ENCODE measurements at regions not wholly inside any gene's neighbourhood (a gene's known extent, or its start where the extent isn't known, plus 50 kb on each side); places are given as distances from the start of the nearest gene placed in this dataset.
A peak's percentile ranks its signal among the peaks of the same experiment; 100 is the strongest.

GRCh38 chr13:44169018-44169911 is 204.4 kb upstream of the SERP2 start:
- no peak for DNase-seq (ENCODE audit: low read depth in 4 of 4, low spot score in 3 of 4)

DNA sequence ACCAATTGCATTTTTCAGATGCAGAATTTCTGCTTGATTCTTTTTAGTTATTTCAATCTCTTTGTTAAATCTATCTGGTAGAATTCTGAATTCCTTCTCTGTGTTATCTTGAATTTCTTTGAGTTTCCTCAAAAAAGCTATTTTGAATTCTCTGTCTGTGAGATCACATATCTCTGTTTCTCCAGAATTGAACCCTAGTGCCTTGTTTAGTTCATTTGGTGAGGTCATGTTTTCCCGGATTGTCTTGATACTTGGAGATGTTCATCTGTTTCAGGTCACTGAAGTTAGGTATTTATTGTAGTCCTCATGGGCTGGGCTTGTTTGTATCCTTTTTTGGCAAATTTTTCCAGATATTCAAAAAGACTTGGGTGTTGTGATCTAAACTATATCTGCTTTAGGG is 202.9 kb upstream of the SERP2 start:
- no peak for DNase-seq (ENCODE audit: low read depth in 4 of 4, low spot score in 3 of 4)

DNA sequence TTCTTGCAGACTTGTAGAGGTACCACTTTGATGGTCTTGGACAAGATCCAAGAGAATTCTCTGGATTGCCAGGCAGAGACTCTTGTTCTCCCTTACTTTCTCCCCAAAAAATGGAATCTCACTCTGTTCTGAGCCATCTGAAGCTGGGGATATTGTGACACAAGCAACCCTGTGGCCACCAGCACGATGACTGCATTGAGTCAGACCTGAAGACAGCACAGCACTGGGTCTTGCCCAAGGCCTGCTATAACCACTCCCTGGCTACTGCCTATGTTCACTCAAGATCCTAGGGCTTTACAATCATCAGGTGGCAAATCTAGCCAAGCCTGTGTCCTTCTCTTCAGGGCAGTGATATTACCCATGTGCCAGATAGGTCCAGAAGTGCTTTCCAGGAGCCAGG is 202.5 kb upstream of the SERP2 start:
- DNase-seq (ENCODE audit: low read depth in 4 of 4, low spot score in 3 of 4): no peak

- DNase-seq (ENCODE audit: low read depth in 4 of 4, low spot score in 3 of 4): no peak
Observed at GRCh38 chr13:44171861-44172260, 201.8 kb upstream of the SERP2 start.

GRCh38 chr13:44172281-44172810 is 201.3 kb upstream of the SERP2 start:
- DNase-seq (ENCODE audit: low read depth in 4 of 4, low spot score in 3 of 4): no peak

GRCh38 chr13:44174769-44175425 is 198.7 kb upstream of the SERP2 start:
- no peak for DNase-seq (ENCODE audit: low read depth in 4 of 4, low spot score in 3 of 4)

DNA sequence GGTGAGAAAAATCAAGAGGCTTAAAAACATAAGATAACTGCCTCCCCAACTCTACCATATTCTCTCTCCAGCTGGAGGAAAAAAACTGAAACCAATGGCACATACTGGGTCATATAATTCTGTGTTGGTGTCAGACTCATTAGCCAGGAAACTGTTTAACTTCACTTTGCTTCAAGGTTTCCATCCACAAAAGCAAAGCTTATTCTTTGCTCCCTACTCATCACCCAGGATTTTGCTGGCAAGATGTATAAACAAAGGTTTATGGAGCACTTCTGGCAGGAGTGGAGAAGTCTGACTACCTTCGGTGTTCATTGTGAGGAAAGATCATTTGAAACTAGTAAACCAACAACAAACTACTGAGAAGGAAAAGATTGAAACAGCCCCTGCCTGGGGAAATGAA is 197.5 kb upstream of the SERP2 start:
- DNase-seq (ENCODE audit: low read depth in 4 of 4, low spot score in 3 of 4): no peak

GRCh38 chr13:44180876-44181536 is 192.6 kb upstream of the SERP2 start:
- no peak for DNase-seq (ENCODE audit: low read depth in 4 of 4, low spot score in 3 of 4)

DNA sequence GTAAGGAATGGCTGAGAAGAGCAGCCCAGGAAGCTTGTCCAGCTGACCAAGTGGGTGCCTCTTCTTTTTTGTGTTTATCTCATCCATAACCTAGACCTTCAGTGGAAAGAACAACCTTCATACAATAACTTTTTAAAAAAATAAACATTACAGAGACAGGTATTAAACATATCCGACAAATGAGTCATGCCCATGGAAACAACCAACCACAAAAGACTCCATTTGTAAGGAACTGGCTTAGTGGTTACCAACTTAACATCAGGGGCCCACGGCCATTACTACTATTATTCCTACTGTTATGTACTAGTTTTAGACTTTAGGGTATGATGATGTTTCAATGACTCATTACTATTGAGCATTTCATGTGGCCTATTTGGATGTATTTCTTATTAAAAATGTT is 191.7 kb upstream of the SERP2 start:
- no peak for DNase-seq (ENCODE audit: low read depth in 4 of 4, low spot score in 3 of 4)

DNA sequence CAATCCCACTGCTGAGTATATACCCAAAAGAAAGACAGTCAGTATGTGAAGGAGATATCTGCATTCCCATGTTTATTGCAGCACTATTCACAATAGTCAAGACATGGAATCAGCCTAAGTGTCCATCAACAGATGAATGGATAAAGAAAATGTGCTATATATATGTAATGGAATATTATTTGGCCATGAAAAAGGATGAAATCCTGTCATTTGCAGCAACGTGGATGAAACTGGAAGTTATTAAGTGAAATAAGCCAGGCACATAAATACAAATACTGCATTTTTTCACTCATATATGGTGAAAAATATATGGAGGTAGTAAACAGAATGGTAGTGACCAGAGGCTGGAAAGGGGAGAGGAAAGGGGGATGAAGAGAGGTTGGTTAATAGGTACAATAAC is 188.9 kb upstream of the SERP2 start:
- no peak for DNase-seq (ENCODE audit: low read depth in 4 of 4, low spot score in 3 of 4)

- no peak for DNase-seq (ENCODE audit: low read depth in 4 of 4, low spot score in 3 of 4)
Observed at GRCh38 chr13:44188257-44188656, 185.4 kb upstream of the SERP2 start.

DNA sequence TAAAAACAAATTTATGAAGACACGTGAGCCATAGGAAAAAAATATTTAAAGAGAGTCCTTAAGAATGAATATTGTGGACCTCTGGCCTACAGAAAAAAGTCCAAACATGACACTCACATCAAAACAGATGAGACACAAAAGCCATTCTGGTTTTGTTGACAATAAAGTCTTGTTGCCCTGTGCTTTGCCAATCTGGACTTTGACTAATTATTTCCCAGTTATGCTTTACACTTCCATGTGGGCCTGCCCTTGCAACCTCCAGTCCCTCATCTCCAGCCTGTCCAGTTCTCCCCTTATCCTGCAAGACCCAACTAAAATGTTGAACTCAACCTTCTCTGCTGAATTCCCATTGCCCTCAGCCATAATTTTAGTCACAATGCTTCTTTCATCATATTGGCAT is 184.5 kb upstream of the SERP2 start:
- DNase-seq (ENCODE audit: low read depth in 4 of 4, low spot score in 3 of 4): no peak

DNA sequence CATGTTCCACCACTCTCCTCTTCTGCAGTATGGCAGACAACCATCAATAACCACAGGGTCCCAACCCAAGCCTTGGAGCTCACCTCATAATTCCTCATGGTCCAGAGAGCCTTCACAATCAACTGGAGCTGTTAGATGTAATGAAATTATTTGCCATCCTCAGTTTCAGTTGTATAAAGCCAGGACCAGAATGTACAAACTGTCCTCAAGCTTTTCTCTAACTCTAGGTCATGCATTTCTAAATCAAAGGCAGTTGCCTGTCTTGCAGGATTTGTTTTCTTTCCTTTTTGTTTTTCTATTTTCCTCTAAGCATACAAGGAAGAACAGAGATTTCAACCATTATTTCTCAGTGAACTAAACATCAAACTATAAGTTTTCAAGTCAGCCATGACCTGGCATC is 182.5 kb upstream of the SERP2 start:
- DNase-seq (ENCODE audit: low read depth in 4 of 4, low spot score in 3 of 4): no peak

DNA sequence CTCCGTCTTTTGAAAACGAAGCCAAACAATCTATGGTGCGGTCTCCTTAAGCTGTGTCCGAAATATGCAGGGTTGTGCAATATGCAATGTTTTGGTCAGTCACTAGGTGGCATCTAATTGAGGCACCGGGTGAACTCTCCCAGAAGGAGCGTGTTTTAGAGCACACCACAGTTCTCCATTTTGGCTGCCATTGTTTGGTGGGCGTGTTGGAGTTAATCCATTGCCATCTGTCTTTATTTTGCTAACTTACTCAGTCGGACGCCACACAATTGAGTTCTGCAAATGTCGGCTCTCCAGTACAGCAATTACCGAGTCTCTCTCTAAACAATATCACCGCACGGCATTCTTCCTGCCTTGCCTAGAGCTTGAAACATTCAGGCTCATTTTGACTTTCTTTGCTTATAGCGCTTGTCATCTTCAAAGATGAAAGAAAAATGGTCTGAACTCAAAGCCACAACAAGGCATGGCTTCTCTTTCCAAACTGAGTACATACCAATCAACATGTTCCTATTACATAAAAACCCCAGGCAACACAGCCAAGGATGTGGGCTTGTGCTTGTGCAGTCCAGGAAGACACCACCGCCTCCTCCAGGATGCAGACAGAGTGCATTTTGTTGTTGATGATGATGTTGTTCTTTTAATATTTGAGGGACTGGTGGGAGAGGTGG is 182.0 kb upstream of the SERP2 start:
- peak in 2 of 4 donors; percentile 16 to 24 for DNase-seq (ENCODE audit: low read depth in 4 of 4, low spot score in 3 of 4)

GRCh38 chr13:44193731-44194130 is 179.9 kb upstream of the SERP2 start:
- DNase-seq (ENCODE audit: low read depth in 4 of 4, low spot score in 3 of 4): no peak

GRCh38 chr13:44195245-44195644 is 178.4 kb upstream of the SERP2 start:
- no peak for DNase-seq (ENCODE audit: low read depth in 4 of 4, low spot score in 3 of 4)

DNA sequence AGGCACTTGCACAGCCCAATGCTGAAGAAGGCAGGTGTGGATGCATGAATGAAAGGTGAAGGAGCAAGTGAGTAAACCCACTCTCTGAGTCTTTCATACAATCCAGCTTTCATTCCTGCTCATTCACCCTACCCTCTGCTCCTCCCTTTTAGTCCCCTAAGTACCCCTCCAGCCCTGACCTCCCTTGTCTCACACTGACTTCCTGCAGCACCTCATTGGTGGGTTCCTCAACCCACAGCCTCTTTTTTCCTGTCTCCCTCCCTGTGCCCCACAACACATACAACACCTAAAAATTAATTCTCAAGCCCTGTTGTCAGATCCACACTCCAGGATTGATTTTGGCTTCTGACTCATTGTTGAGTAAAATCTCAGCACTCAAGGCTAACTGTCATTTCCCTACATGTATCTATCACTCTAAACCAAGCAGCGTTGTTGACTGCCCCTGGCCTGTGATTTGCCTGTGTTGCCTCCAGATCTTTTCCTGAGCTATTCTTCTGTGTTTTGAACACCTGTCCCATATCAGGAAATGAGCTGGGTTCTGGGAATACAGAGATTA is 177.3 kb upstream of the SERP2 start:
- no peak for DNase-seq (ENCODE audit: low read depth in 4 of 4, low spot score in 3 of 4)

DNA sequence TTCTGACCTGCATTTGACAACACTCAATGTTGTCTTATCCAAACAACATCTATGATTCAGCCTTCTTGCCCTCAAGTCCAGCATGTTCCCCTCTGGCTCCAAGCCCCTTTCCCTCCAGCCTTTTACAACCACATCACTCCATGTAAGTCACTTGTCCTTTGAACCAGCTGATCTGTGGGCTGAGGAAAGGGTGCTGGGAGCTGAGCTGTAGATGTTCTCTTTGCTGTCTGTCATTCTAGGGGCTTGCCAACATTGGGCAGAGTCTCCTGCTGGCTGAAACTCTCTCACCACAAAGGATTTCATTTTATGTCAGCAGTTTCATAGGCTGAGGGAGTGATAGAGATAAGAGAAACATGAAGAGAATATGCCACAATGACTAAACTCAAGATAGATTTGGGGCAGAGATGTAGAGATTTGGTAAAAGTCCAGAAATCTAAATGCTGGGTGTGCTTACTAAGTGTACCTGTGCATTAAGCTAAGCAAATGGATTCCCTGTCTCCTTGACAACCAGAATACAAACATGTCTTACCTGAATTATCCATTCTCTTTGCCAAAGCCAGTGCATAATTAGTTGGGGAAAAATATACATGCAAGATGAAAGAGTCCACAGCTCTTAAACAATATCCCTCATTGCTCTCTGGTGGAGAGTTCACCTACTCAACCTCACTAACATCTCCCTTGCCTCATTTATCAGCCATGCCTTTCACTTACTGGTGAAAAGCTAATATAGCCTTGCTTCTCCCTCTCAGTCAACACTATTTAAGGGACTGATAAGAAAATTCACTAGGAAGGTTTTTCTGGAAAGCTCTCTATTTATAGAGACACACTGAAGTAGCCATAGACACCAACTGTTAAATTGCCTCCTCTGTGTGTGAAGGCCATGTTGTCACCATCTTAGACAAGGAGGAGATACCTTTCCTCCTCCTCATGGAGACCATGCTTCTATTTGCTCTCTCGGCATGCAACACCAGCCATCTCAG is 175.5 kb upstream of the SERP2 start:
- no peak for DNase-seq (ENCODE audit: low read depth in 4 of 4, low spot score in 3 of 4)

DNA sequence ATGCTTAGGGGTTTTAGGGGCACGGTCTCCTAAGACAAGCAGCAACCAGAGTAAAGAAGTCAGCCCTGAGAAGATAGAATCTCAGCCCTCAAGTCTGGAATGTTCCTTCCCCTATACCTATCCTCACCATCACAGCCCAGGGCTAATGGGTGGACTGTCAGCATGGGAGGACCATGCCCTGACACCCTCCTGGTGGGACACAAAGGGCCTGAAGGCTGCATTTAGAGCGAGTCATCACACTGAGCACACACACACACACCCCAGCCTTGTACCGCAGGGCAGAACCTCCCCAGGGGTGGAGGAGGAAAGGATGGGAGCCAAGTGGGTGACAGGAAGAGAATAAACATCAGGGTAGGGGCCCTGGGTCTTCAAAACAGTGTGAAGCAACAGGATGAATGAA is 174.8 kb upstream of the SERP2 start:
- DNase-seq (ENCODE audit: low read depth in 4 of 4, low spot score in 3 of 4): no peak
